PC-3 (cell line): ENCODE measurements at regions not wholly inside any gene's neighbourhood (a gene's known extent, or its start where the extent isn't known, plus 50 kb on each side); places are given as distances from the start of the nearest gene placed in this dataset.

Experiments used
- CTCF ChIP-seq: fragments of 300-600 bp; sonication (generic); conservative IDR thresholded peaks from 2 replicates; pipeline ENCODE4 v1.5.1; 2017; ENCODE audit warnings: antibody characterized with exemption, low read depth, mild to moderate bottlenecking, low read length
- EZH2 ChIP-seq: fragments of 300-600 bp; sonication (generic); IDR thresholded peaks from one replicate; pipeline ENCODE4 v1.6.1; 2017; ENCODE audit warnings: antibody characterized with exemption, mild to moderate bottlenecking, low read length; ENCODE audit not compliant: unreplicated experiment
- EZH2phosphoT487 ChIP-seq: fragments of 300-600 bp; sonication (generic); IDR thresholded peaks from 2 replicates; pipeline ENCODE4 v1.6.1; 2018; ENCODE audit warnings: mild to moderate bottlenecking, antibody characterized with exemption, low read length, borderline replicate concordance

GRCh38 chr11:70756756-70757155 lies 358.4 kb downstream of the CTTN start:
- TF ChIP-seq EZH2 = no peak
- no peak for TF ChIP-seq CTCF
- TF ChIP-seq EZH2phosphoT487 = no peak
